Skeletal muscle tissue (tissue), 3 donors: ENCODE measurements at regions not wholly inside any gene's neighbourhood (a gene's known extent, or its start where the extent isn't known, plus 50 kb on each side); places are given as distances from the start of the nearest gene placed in this dataset.

Source experiments
- H3K27ac ChIP-seq: one replicate; pipeline ENCODE4 v1.7.0; 2013; ENCODE audit warnings: mild to moderate bottlenecking, low read depth, low read length, inconsistent platforms
- H3K27me3 ChIP-seq, 3 donors: one replicate each; pipeline ENCODE4 v1.7.0; 2013; ENCODE audit warnings: low read length in 3 of 3; ENCODE audit not compliant: control insufficient read depth in 3 of 3, insufficient read depth in 3 of 3
- H3K36me3 ChIP-seq, 3 donors: one replicate each; pipeline ENCODE4 v1.7.0; 2013; ENCODE audit warnings: low read length in 3 of 3; ENCODE audit not compliant: control insufficient read depth in 3 of 3, insufficient read depth in 3 of 3
- H3K4me1 ChIP-seq, 3 donors: one replicate each; pipeline ENCODE4 v1.7.0; 2013; ENCODE audit warnings: low read length in 3 of 3, mild to moderate bottlenecking in 3 of 3; ENCODE audit not compliant: control insufficient read depth in 3 of 3, insufficient read depth in 3 of 3
- H3K4me3 ChIP-seq, 3 donors: one replicate each; pipeline ENCODE4 v1.7.0; 2013; ENCODE audit warnings: low read length in 3 of 3
- H3K9ac ChIP-seq, 3 donors: one replicate each; pipeline ENCODE4 v1.7.0; 2013; ENCODE audit warnings: low read length in 3 of 3, mild to moderate bottlenecking in 3 of 3, moderate library complexity in 2 of 3, low read depth in 1 of 3
- H3K9me3 ChIP-seq, 3 donors: one replicate each; pipeline ENCODE4 v1.7.0; 2013; ENCODE audit warnings: low read length in 3 of 3; ENCODE audit not compliant: control insufficient read depth in 3 of 3
- donor health status: Osteomylitis.

DNA sequence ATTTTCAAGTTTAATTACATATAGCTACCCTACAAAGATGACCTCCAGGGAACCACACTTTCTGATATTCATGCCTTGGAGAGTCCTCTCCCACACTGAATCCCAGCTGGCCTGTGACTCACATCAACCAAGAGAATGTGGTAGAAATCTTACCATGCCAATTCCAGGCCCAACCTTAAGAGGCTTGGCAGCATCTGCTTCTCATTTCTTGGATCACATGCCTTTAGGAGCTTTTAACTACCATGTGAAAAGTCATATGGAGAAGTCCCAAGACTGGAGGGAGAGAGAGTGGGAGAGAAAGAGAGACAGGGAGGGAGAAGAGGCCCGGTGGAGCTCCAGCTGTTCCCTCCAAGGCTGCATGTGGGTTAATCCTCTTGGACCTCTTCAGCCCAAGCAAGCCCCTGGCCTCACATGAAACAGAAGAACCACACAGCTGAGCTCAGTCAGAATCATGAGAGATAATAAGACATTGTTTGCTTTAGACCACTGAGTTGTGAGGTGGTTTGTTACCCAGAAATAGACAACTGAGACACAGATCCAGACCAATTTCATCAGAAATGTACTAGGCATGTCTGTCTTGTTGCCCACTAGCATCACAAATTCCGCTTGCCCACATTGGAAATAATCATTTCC is 190.7 kb downstream of the MTCL1 start:
- Histone ChIP-seq H3K9ac (no peak overlapping the region), H3K27ac (no peak overlapping the region), H3K36me3 (no peaks in the 10 kb centered on the region), H3K27me3 (no peaks in the 10 kb centered on the region), H3K4me3 (no peak overlapping the region), H3K9me3 (peaks cover 0 to 2% (median 0%) of the 10 kb centered on the region in 3 donors), H3K4me1 (no peaks in the 10 kb centered on the region)

DNA sequence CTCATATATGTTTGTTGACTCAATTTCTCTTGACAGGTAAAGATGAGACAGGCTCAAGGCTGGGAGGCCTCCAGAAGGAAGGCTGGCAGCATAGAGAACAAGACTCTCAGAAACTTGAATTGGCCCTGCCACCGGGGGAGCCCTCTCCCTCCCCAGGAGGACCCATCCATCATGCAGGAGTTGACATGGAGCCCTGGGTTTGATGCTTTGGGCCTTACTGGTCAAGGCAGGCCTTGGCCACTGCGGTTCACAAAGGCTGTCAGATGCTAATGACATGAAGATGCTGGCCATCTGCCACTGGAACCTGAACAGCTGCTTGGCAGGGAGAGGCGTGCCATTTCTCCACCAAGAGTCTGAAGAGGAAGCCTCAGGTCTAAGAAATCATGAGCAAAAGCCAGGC is 193.6 kb downstream of the MTCL1 start:
- H3K4me1 ChIP-seq: no peaks in the 10 kb centered on the region
- H3K4me3 ChIP-seq: no peak overlapping the region
- H3K9me3 ChIP-seq: peaks cover 0 to 2% (median 0%) of the 10 kb centered on the region in 3 donors
- H3K9ac ChIP-seq: no peak overlapping the region
- no peaks in the 10 kb centered on the region for H3K27me3 ChIP-seq
- no peak overlapping the region for H3K27ac ChIP-seq
- H3K36me3 ChIP-seq: no peaks in the 10 kb centered on the region

DNA sequence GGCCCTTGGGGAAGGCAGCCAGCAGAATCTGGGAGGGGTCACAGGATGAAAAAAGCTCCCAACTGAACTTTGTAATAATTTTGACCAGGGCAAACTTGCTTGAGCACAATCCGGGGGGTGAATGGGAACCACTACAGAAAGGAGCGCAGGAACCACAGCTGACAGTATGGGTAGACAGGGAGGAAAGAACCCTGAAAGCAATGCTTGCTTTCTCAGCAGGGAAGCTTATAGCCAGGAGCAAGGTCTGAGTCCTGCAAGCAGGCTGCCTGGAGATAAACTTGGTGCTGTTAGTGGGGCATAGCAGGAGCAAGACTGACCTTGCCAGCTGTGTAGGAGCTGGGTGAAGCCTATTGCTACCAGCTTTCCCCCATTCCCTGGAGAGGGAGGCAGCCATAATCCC is 195.2 kb downstream of the MTCL1 start:
- no peak overlapping the region for H3K9ac ChIP-seq
- no peaks in the 10 kb centered on the region for H3K36me3 ChIP-seq
- no peak overlapping the region for H3K4me3 ChIP-seq
- H3K27me3 ChIP-seq: no peaks in the 10 kb centered on the region
- H3K9me3 ChIP-seq: peaks cover 0 to 2% (median 0%) of the 10 kb centered on the region in 3 donors
- no peak overlapping the region for H3K27ac ChIP-seq
- no peaks in the 10 kb centered on the region for H3K4me1 ChIP-seq

DNA sequence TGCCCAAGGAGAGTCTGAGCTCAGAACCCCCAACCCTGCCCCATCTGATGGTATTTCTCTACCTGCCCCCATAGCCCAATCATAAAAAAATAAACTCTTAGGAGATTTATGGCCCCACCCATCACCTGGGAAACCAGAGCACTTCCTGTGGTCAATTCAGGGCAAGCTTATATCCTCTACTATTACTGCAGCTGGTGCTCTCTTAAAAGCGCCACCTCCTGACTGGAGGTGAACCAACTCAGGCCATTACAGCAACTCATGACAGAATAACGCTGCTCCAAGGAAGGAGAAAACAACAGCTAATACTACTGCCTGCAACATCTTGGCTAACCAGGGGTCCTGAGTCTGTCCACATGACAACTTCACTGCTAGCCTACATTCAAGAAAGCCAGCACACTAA is 195.7 kb downstream of the MTCL1 start:
- Histone ChIP-seq H3K4me1 (no peaks in the 10 kb centered on the region), H3K9ac (no peak overlapping the region), H3K4me3 (no peak overlapping the region), H3K36me3 (no peaks in the 10 kb centered on the region), H3K9me3 (peaks cover 0 to 2% (median 0%) of the 10 kb centered on the region in 3 donors), H3K27ac (no peak overlapping the region), H3K27me3 (no peaks in the 10 kb centered on the region)

DNA sequence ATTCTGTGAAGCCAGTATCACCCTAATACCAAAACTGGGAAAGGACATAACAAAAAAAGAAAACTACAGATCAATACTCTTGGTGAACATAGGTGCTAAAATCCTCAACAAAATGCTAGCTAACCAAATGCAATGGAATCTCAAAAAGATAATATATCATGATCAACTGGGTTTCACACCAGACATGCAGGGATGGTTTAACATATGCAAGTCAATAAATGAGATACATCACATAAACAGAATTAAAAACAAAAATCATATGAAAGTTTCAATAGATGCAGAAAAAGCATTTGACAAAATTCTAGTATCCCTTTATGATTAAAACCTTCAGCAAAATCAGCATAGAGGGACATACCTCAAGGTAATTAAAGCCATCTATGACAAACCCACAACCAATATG is 198.2 kb upstream of the NDUFV2 start:
- H3K9me3 ChIP-seq: no peaks in the 10 kb centered on the region
- no peak overlapping the region for H3K27ac ChIP-seq

DNA sequence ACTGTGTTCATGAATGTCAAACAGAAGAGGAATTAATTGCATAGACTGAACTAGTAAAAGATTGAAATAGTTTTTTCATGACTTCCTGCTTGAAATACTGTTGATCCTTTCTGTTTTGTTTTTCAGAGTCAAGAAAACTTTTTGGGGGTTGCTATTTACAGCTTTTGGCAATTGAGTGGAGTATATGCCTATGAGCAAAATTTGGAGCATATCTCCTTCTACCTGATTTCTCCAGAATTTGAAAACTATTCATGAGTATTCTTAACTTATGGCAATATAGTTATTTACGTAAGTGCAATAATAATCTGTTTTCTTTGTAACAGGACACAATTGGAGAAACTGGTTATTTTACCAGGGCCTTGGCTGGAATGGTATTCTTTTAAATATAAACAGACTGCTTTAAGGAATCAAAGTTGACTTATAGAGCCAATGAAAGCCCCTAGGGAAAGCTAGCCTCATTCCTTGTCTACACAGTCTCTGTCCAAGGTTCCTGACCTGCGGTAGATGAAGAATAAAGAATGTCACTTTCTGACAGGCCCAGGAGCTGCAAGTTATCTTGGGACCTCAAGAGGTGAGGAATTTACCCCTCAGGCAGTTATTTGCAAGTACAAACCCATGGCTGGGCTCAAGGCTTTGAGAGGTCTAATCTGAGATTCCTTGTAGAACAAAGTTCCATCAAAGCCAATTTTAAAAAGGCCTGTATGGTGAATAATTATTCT is 193.5 kb upstream of the NDUFV2 start:
- Histone ChIP-seq H3K27me3 (no peaks in the 10 kb centered on the region), H3K36me3 (no peaks in the 10 kb centered on the region), H3K27ac (no peak overlapping the region), H3K9me3 (no peaks in the 10 kb centered on the region), H3K9ac (no peak overlapping the region), H3K4me1 (no peaks in the 10 kb centered on the region), H3K4me3 (no peak overlapping the region)

More for the DNA sequence above, 198.2 kb upstream of the NDUFV2 start:
- H3K27me3 ChIP-seq: no peaks in the 10 kb centered on the region
- H3K4me3 ChIP-seq: no peak overlapping the region
- no peak overlapping the region for H3K9ac ChIP-seq
- no peaks in the 10 kb centered on the region for H3K4me1 ChIP-seq
- no peaks in the 10 kb centered on the region for H3K36me3 ChIP-seq

DNA sequence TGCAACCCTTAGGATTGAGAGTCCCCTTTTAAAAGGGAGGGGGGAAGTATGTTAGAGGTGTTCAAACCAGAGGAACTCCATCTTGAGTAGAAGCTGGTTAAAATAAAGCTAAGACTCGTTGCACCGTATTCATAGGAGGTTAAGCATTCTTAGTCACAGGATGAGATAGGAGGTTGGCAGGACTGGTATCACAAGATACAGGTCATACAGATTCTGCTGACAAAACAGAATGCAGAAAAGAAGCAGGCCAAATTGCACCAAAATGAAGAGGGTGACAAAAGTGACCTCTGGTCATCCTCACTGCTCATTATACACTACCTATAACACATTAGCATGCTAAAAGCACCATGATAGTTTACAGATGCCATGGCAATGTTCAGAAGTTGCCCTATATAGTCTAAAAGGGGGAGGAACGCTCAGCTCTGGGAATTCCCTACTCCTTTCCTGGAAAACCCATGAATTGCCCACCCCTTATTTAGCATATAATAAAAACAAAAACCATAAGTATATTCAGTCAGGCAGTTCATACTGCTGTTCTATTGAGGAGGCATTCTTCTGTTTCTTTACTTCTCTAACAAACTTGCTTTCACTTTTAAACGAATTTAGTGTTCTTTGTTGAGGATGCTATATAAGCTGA is 192.2 kb upstream of the NDUFV2 start:
- no peaks in the 10 kb centered on the region for H3K27me3 ChIP-seq
- no peak overlapping the region for H3K4me3 ChIP-seq
- H3K9me3 ChIP-seq: no peaks in the 10 kb centered on the region

DNA sequence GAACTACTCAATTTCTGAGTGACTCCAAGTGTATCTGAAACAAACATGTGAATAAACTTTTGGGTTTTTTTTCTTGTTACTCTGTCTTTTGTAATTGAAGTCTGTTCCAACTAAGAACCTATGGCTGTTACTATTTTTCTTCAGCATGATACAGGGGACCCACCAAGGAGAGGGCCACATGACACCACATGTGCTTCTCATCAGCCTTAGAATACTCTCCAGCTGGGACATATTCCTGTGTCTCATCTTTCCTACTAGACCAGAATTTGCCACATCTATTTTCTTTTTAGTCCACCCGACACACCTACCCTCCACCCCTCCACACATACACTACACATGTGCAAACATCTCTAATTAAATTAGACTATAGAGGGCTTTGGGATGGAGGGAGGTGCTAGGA is 191.7 kb upstream of the NDUFV2 start:
- Histone ChIP-seq H3K36me3 (no peaks in the 10 kb centered on the region), H3K27me3 (no peaks in the 10 kb centered on the region), H3K4me1 (no peaks in the 10 kb centered on the region), H3K4me3 (no peak overlapping the region), H3K9me3 (no peaks in the 10 kb centered on the region), H3K27ac (no peak overlapping the region), H3K9ac (no peak overlapping the region)

More for the DNA sequence above, 192.2 kb upstream of the NDUFV2 start:
- Histone ChIP-seq H3K9ac (no peak overlapping the region), H3K4me1 (no peaks in the 10 kb centered on the region), H3K27ac (no peak overlapping the region), H3K36me3 (no peaks in the 10 kb centered on the region)

DNA sequence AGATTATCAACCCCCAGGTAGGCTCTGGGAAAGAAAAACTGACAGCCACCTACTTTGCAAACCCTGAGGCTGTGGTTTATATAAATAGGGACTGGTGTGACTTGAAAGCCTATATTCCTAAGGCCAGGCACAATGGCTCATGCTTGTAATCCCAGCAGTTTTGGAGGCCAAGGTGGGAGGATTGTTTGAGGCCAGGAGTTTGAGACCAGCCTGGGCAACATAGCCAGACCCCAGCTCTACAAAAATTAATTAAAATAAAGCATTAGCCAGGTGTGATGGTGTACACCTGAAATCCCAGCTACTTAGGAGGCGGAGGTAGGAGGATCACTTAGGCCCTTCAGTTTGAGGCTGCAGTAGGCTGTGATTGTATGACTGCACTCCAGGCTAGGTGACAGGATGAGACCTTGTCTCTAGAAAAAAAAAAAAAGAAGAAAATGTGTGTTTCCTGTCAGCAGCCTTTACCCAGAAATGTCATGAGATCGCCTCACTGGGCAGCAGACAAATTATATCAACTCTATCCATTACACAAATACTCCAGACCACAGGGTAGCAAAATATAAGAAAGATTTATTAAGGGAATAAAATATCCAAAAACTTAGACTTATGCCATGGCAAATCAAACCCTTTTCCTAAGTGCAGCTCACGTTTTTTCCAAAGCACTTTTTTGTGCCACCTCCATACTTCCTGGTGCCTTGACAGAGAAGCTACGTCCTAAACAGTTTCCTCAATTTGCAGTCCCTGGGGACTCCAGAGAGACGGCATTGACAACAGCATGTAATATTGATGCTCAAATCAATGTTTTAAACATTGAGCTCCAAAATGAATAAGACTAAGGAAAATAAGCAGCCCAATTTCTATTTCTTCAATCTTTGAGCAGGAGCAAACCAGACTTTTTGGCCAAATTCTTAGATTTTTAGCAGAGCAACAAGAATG is 190.8 kb upstream of the NDUFV2 start:
- H3K4me3 ChIP-seq: no peak overlapping the region
- no peaks in the 10 kb centered on the region for H3K27me3 ChIP-seq
- no peaks in the 10 kb centered on the region for H3K9me3 ChIP-seq
- no peaks in the 10 kb centered on the region for H3K4me1 ChIP-seq
- H3K9ac ChIP-seq: no peak overlapping the region
- H3K36me3 ChIP-seq: no peaks in the 10 kb centered on the region
- no peak overlapping the region for H3K27ac ChIP-seq
